ENCODE measurements at regions not wholly inside any gene's neighbourhood (a gene's known extent, or its start where the extent isn't known, plus 50 kb on each side); places are given as distances from the start of the nearest gene placed in this dataset.

GRCh38 chr15:62881056-62881455 lies 161.5 kb upstream of the TPM1 start (continued):
- TF ChIP-seq SMAD4 (CRISPR knock-in tag; IDR thresholded peaks at IDR 0.05) (no peak), AFF4 (CRISPR knock-in tag; IDR thresholded peaks at IDR 0.05; ENCODE audit: borderline replicate concordance) (no peak), MXD4 (CRISPR knock-in tag; IDR thresholded peaks at IDR 0.05; ENCODE audit: borderline replicate concordance) (no peak), ATF2 (CRISPR knock-in tag; IDR thresholded peaks at IDR 0.05; ENCODE audit: borderline replicate concordance, low read depth) (no peak), GTF2I (CRISPR knock-in tag; conservative IDR thresholded peaks at IDR 0.05) (no peak), OVOL2 (CRISPR knock-in tag; IDR thresholded peaks at IDR 0.05; ENCODE audit: borderline replicate concordance) (no peak), CBFB (CRISPR knock-in tag; IDR thresholded peaks at IDR 0.05; ENCODE audit: low read depth) (no peak), EMX1 (CRISPR knock-in tag; IDR thresholded peaks at IDR 0.05) (no peak), MYBL2 (CRISPR knock-in tag; IDR thresholded peaks at IDR 0.05) (no peak), NFYB (CRISPR knock-in tag; conservative IDR thresholded peaks at IDR 0.05; ENCODE audit: low read depth) (no peak)
- TF ChIP-seq, protein P1, sequence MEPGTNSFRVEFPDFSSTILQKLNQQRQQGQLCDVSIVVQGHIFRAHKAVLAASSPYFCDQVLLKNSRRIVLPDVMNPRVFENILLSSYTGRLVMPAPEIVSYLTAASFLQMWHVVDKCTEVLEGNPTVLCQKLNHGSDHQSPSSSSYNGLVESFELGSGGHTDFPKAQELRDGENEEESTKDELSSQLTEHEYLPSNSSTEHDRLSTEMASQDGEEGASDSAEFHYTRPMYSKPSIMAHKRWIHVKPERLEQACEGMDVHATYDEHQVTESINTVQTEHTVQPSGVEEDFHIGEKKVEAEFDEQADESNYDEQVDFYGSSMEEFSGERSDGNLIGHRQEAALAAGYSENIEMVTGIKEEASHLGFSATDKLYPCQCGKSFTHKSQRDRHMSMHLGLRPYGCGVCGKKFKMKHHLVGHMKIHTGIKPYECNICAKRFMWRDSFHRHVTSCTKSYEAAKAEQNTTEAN (CRISPR knock-in tag; IDR thresholded peaks at IDR 0.05): no peak

GRCh38 chr15:62883938-62884479 lies 158.5 kb upstream of the TPM1 start:
- TF ChIP-seq FOXP1 (CRISPR knock-in tag; IDR thresholded peaks at IDR 0.05; ENCODE audit: borderline replicate concordance): no peak
- TF ChIP-seq ATF1 (CRISPR knock-in tag; IDR thresholded peaks at IDR 0.05): no peak
- TF ChIP-seq ZNF671 (CRISPR knock-in tag; IDR thresholded peaks at IDR 0.05): no peak
- TF ChIP-seq CREB1 (CRISPR knock-in tag; IDR thresholded peaks at IDR 0.05): no peak
- TF ChIP-seq, protein P2, sequence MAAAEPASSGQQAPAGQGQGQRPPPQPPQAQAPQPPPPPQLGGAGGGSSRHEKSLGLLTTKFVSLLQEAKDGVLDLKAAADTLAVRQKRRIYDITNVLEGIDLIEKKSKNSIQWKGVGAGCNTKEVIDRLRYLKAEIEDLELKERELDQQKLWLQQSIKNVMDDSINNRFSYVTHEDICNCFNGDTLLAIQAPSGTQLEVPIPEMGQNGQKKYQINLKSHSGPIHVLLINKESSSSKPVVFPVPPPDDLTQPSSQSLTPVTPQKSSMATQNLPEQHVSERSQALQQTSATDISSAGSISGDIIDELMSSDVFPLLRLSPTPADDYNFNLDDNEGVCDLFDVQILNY (CRISPR knock-in tag; IDR thresholded peaks at IDR 0.05): no peak
- TF ChIP-seq STAT6 (CRISPR knock-in tag; conservative IDR thresholded peaks at IDR 0.05; ENCODE audit: low read depth): no peak
- no peak for TF ChIP-seq PRRX2 (CRISPR knock-in tag; IDR thresholded peaks at IDR 0.05)
- TF ChIP-seq EMX1 (CRISPR knock-in tag; IDR thresholded peaks at IDR 0.05): no peak
- no peak for TF ChIP-seq NR1H2 (CRISPR knock-in tag; IDR thresholded peaks at IDR 0.05)
- TF ChIP-seq ZNF232 (CRISPR knock-in tag; IDR thresholded peaks at IDR 0.05): no peak
- TF ChIP-seq, protein P3, sequence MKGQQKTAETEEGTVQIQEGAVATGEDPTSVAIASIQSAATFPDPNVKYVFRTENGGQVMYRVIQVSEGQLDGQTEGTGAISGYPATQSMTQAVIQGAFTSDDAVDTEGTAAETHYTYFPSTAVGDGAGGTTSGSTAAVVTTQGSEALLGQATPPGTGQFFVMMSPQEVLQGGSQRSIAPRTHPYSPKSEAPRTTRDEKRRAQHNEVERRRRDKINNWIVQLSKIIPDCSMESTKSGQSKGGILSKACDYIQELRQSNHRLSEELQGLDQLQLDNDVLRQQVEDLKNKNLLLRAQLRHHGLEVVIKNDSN (CRISPR knock-in tag; IDR thresholded peaks at IDR 0.05): no peak
- no peak for TF ChIP-seq USF2 (CRISPR knock-in tag; IDR thresholded peaks at IDR 0.05)
- no peak for TF ChIP-seq ZNF416 (CRISPR knock-in tag; IDR thresholded peaks at IDR 0.05)
- TF ChIP-seq ZBTB21 (CRISPR knock-in tag; IDR thresholded peaks at IDR 0.05; ENCODE audit: borderline replicate concordance): no peak
- Mint-ChIP-seq H3K4me3 (no peak overlapping the region), H3K4me1 (peaks cover 31% of the 10 kb centered on the region), H3K27me3 (ENCODE audit: low read depth) (no peaks in the 10 kb centered on the region; the same call in 1 of the 2 replicates), H3K27ac (no peak overlapping the region), H3K9me3 (no peaks in the 10 kb centered on the region), H3K36me3 (no peaks in the 10 kb centered on the region)
- no peak for DNase-seq (ENCODE audit: low spot score)
- CTCF ChIA-PET: no interaction called here
- POLR2A ChIA-PET: interaction anchor here (0.8 kb wide), 1 partner anchor 9 kb away, joined by 3 read pairs; no protein-coding TSS in a partner anchor
- no peak for ATAC-seq
